T-helper 2 cell treated with Interferon-gamma antibody and Interleukin-4, amounts not matched to agents 5 μg/mL and 100 μg/mL, for 36 hours (primary cell): ENCODE measurements at regions not wholly inside any gene's neighbourhood (a gene's known extent, or its start where the extent isn't known, plus 50 kb on each side); places are given as distances from the start of the nearest gene placed in this dataset.
"Not testable (repeated sequence)": the region's sequence is repeated elsewhere in the genome, so short reads cannot be mapped to it uniquely, and the experiment has no call there.

Experiments
- DNase-seq: peaks from one replicate; pipeline ENCODE4 v3.0.0; 2021; ENCODE audit warnings: low spot score
- H3K27ac Mint-ChIP-seq: one replicate; pipeline ENCODE4 v1.8.0; 2021; ENCODE audit warnings: mild to moderate bottlenecking, mixed read lengths
- H3K27me3 Mint-ChIP-seq: one replicate; pipeline ENCODE4 v1.8.0; 2021; ENCODE audit warnings: low read depth, mixed read lengths
- H3K36me3 Mint-ChIP-seq: one replicate; pipeline ENCODE4 v1.8.0; 2021; ENCODE audit warnings: low read depth, mixed read lengths
- H3K4me1 Mint-ChIP-seq: one replicate; pipeline ENCODE4 v1.8.0; 2021; ENCODE audit warnings: low read depth, mixed read lengths
- H3K4me3 Mint-ChIP-seq: one replicate; pipeline ENCODE4 v1.8.0; 2022; ENCODE audit warnings: mild to moderate bottlenecking, moderate library complexity, mixed read lengths
- H3K9me3 Mint-ChIP-seq: one replicate; pipeline ENCODE4 v1.8.0; 2021; ENCODE audit warnings: mixed read lengths

- not testable (repeated sequence) for H3K4me1 Mint-ChIP-seq, H3K4me3 Mint-ChIP-seq, DNase-seq, H3K27ac Mint-ChIP-seq, H3K27me3 Mint-ChIP-seq, H3K9me3 Mint-ChIP-seq, H3K36me3 Mint-ChIP-seq
Measured at GRCh38 chr2:111287646-111288568, 167.2 kb downstream of the BCL2L11 start.

GRCh38 chr2:111290370-111290769 is 169.7 kb downstream of the BCL2L11 start:
- not testable (repeated sequence) for H3K27ac Mint-ChIP-seq, H3K9me3 Mint-ChIP-seq, DNase-seq, H3K36me3 Mint-ChIP-seq, H3K4me3 Mint-ChIP-seq, H3K4me1 Mint-ChIP-seq, H3K27me3 Mint-ChIP-seq

- not testable (repeated sequence) for H3K27me3 Mint-ChIP-seq
Measured at GRCh38 chr2:111291566-111291965, 170.9 kb downstream of the BCL2L11 start.

GRCh38 chr2:111292232-111292968 is 171.7 kb downstream of the BCL2L11 start:
- H3K27me3 Mint-ChIP-seq, H3K4me1 Mint-ChIP-seq, H3K36me3 Mint-ChIP-seq, H3K9me3 Mint-ChIP-seq: not testable (repeated sequence)
- DNase-seq: peak; percentile 11
- Mint-ChIP-seq H3K4me3 (peak overlapping the region; percentile 57), H3K27ac (peak overlapping the region; percentile 82)

More at GRCh38 chr2:111291566-111291965, 170.9 kb downstream of the BCL2L11 start:
- not testable (repeated sequence) for H3K9me3 Mint-ChIP-seq, H3K4me1 Mint-ChIP-seq, DNase-seq, H3K4me3 Mint-ChIP-seq, H3K36me3 Mint-ChIP-seq, H3K27ac Mint-ChIP-seq

- not testable (repeated sequence) for H3K4me3 Mint-ChIP-seq, DNase-seq, H3K9me3 Mint-ChIP-seq, H3K36me3 Mint-ChIP-seq, H3K27ac Mint-ChIP-seq, H3K27me3 Mint-ChIP-seq, H3K4me1 Mint-ChIP-seq
Measured at GRCh38 chr2:111294699-111295098, 174.0 kb downstream of the BCL2L11 start.

GRCh38 chr2:111296122-111296804 is 175.5 kb downstream of the BCL2L11 start:
- not testable (repeated sequence) for H3K27me3 Mint-ChIP-seq, DNase-seq, H3K27ac Mint-ChIP-seq, H3K4me1 Mint-ChIP-seq, H3K9me3 Mint-ChIP-seq, H3K36me3 Mint-ChIP-seq, H3K4me3 Mint-ChIP-seq

- not testable (repeated sequence) for H3K27me3 Mint-ChIP-seq, H3K9me3 Mint-ChIP-seq, DNase-seq, H3K4me3 Mint-ChIP-seq, H3K4me1 Mint-ChIP-seq, H3K27ac Mint-ChIP-seq, H3K36me3 Mint-ChIP-seq
Measured at GRCh38 chr2:111297128-111297527, 176.4 kb downstream of the BCL2L11 start.

GRCh38 chr2:111298927-111299326 is 178.2 kb downstream of the BCL2L11 start:
- H3K4me3 Mint-ChIP-seq, H3K4me1 Mint-ChIP-seq, DNase-seq, H3K27me3 Mint-ChIP-seq, H3K36me3 Mint-ChIP-seq, H3K27ac Mint-ChIP-seq, H3K9me3 Mint-ChIP-seq: not testable (repeated sequence)

GRCh38 chr2:111299635-111300034 is 178.9 kb downstream of the BCL2L11 start:
- H3K27ac Mint-ChIP-seq, H3K9me3 Mint-ChIP-seq, H3K36me3 Mint-ChIP-seq, H3K27me3 Mint-ChIP-seq, DNase-seq, H3K4me1 Mint-ChIP-seq, H3K4me3 Mint-ChIP-seq: not testable (repeated sequence)

- H3K27me3 Mint-ChIP-seq, H3K4me3 Mint-ChIP-seq, H3K27ac Mint-ChIP-seq, H3K36me3 Mint-ChIP-seq, H3K4me1 Mint-ChIP-seq, DNase-seq, H3K9me3 Mint-ChIP-seq: not testable (repeated sequence)
Measured at GRCh38 chr2:111301677-111302076, 181.0 kb downstream of the BCL2L11 start.

- not testable (repeated sequence) for H3K27ac Mint-ChIP-seq, H3K36me3 Mint-ChIP-seq, H3K9me3 Mint-ChIP-seq, H3K4me3 Mint-ChIP-seq, DNase-seq, H3K4me1 Mint-ChIP-seq, H3K27me3 Mint-ChIP-seq
Measured at GRCh38 chr2:111302397-111303218, 181.9 kb downstream of the BCL2L11 start.

GRCh38 chr2:111307302-111307701 is 186.6 kb downstream of the BCL2L11 start:
- not testable (repeated sequence) for H3K27me3 Mint-ChIP-seq, H3K4me3 Mint-ChIP-seq, H3K27ac Mint-ChIP-seq, DNase-seq, H3K4me1 Mint-ChIP-seq, H3K9me3 Mint-ChIP-seq, H3K36me3 Mint-ChIP-seq

- not testable (repeated sequence) for H3K27me3 Mint-ChIP-seq, H3K36me3 Mint-ChIP-seq, H3K27ac Mint-ChIP-seq, H3K9me3 Mint-ChIP-seq, DNase-seq, H3K4me1 Mint-ChIP-seq, H3K4me3 Mint-ChIP-seq
Measured at GRCh38 chr2:111309231-111310075, 188.7 kb downstream of the BCL2L11 start.
